ENCODE measurements at regions not wholly inside any gene's neighbourhood (a gene's known extent, or its start where the extent isn't known, plus 50 kb on each side); places are given as distances from the start of the nearest gene placed in this dataset.

DNA sequence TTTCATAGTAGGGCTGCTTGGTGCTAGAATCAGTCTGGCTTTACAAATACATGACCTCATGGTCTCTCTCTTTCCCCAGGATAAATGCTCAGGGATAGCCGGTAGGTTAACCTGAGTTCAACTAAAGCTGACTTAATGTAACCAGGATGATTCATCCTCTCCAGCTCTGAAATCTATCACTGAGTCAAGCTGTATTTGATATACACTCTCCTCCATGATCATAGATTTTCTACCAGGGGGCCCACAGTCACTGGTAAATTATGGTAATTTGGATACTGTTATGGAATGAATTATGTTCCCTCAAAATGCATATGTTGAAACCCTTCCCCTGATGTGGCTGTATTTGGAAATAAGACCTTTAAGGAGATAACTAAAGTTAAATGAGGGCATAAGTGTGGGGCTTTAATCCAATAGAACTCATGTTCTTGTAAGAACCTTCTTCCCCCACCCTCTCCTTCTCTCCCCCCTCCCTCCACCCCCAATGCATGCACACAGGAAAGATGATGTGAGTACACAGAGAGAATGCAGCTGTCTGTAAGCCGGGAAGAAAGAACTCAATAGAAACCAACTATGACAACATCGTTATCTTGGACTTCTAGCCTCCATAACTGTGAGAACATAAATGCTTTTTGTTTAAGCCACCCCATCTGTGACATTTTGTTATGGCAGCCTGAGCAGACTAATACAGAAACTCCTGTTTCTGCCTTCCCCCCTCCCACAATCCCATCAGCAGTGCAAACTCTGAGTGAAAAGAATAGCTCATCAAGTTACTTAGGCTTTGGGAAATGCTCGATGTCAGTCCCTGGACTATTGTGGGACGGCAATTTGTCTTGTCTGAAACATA lies 134.9 kb upstream of the KYNU start:
- H3K27me3 ChIP-seq (replicated peaks in 1 of 4; ENCODE audit: control extremely low read depth in 1 of 4, control insufficient read depth in 3 of 4, insufficient read depth in 4 of 4, low read length in 3 of 4) = no peaks in the 10 kb centered on the region
- no peak overlapping the region for H3K9ac ChIP-seq (ENCODE audit: low read length)
- H2AFZ ChIP-seq (ENCODE audit: insufficient read depth, low read depth, low read length, poor library complexity, severe bottlenecking) = no peak overlapping the region
- peaks cover 0 to 6% (median 0%) of the 10 kb centered on the region in 3 donors for H3K9me3 ChIP-seq (ENCODE audit: control extremely low read depth in 1 of 3, control insufficient read depth in 2 of 3, insufficient read depth in 1 of 3, low read length in 2 of 3)
- no peak overlapping the region for H3K4me2 ChIP-seq (replicated peaks; ENCODE audit: low read depth, low read length, poor library complexity, severe bottlenecking)
- no peak for TF ChIP-seq EZH2 (IDR thresholded peaks at IDR 0.05; ENCODE audit: borderline replicate concordance, insufficient read depth, low read depth, low read length, poor library complexity, severe bottlenecking)
- TF ChIP-seq, protein P1, sequence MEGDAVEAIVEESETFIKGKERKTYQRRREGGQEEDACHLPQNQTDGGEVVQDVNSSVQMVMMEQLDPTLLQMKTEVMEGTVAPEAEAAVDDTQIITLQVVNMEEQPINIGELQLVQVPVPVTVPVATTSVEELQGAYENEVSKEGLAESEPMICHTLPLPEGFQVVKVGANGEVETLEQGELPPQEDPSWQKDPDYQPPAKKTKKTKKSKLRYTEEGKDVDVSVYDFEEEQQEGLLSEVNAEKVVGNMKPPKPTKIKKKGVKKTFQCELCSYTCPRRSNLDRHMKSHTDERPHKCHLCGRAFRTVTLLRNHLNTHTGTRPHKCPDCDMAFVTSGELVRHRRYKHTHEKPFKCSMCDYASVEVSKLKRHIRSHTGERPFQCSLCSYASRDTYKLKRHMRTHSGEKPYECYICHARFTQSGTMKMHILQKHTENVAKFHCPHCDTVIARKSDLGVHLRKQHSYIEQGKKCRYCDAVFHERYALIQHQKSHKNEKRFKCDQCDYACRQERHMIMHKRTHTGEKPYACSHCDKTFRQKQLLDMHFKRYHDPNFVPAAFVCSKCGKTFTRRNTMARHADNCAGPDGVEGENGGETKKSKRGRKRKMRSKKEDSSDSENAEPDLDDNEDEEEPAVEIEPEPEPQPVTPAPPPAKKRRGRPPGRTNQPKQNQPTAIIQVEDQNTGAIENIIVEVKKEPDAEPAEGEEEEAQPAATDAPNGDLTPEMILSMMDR (IDR thresholded peaks at IDR 0.05) = no peak
- POLR2A ChIA-PET = no interaction called here
- no peak overlapping the region for H3K4me3 ChIP-seq (ENCODE audit: control extremely low read depth in 1 of 5, extremely low read depth in 1 of 5, insufficient read depth in 1 of 5, low read depth in 2 of 5, low read length in 4 of 5)
- no peaks in the 10 kb centered on the region for H3K4me1 Mint-ChIP-seq
- CTCF ChIA-PET = no interaction called here
- H4K20me1 ChIP-seq (ENCODE audit: control insufficient read depth, insufficient read depth, low read length, poor library complexity, severe bottlenecking) = no peaks in the 10 kb centered on the region
- H3K4me1 ChIP-seq (ENCODE audit: control insufficient read depth in 2 of 2, insufficient read depth in 2 of 2, low read length in 2 of 2) = no peaks in the 10 kb centered on the region
- 100% methylated on average over 1 of the region's 5 CpGs for WGBS (ENCODE audit: insufficient coverage)
- H3K79me2 ChIP-seq (ENCODE audit: control insufficient read depth, insufficient read depth, low read length) = no peaks in the 10 kb centered on the region
- no peak for ATAC-seq (ENCODE audit: low read depth)
- no peaks in the 10 kb centered on the region for H3K27me3 Mint-ChIP-seq
- DNase-seq = no peak
- no peak overlapping the region for H3K27ac ChIP-seq (ENCODE audit: low read length in 2 of 2)
- no peak overlapping the region for H3K27ac Mint-ChIP-seq
- no peaks in the 10 kb centered on the region for H3K9me3 Mint-ChIP-seq (ENCODE audit: insufficient read depth)
- H3K4me3 Mint-ChIP-seq = no peak overlapping the region
- no peaks in the 10 kb centered on the region for H3K36me3 ChIP-seq (replicated peaks in 1 of 2; ENCODE audit: control extremely low read depth in 1 of 2, control insufficient read depth in 1 of 2, extremely low read depth in 1 of 2, insufficient read depth in 2 of 2, low read length in 1 of 2)
- intact Hi-C loops (cut with micrococcal nuclease) = no loop called here

DNA sequence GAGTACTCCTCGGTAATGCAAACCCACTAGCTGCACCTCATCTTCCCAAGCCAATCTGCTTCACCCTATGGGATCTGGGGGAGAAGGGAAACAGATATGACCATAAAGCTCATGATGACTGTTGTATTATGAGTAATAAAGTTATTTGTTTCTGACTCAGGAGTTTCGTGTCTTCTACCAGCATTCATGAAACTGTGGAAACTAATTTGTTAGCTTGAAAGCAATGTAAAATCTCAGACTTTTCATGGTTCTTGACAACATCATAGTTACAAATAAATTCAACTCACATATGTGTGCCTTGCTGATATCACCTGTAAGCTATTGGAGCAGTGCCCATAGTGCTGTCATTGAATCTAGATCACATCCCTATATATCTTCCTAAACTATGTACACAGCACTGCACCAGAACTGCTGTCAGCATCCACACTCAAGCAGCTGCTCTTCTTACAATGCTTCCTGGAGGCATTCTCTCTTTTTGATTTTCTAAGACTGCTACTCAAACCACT lies 135.6 kb upstream of the KYNU start:
- H3K4me3 Mint-ChIP-seq = no peak overlapping the region
- H3K36me3 ChIP-seq (replicated peaks in 1 of 2; ENCODE audit: control extremely low read depth in 1 of 2, control insufficient read depth in 1 of 2, extremely low read depth in 1 of 2, insufficient read depth in 2 of 2, low read length in 1 of 2) = no peaks in the 10 kb centered on the region
- TF ChIP-seq, protein P1 (IDR thresholded peaks at IDR 0.05) = no peak
- no peak for TF ChIP-seq EZH2 (IDR thresholded peaks at IDR 0.05; ENCODE audit: borderline replicate concordance, insufficient read depth, low read depth, low read length, poor library complexity, severe bottlenecking)
- CTCF ChIA-PET = no interaction called here
- intact Hi-C loops (cut with micrococcal nuclease) = no loop called here
- no peaks in the 10 kb centered on the region for H4K20me1 ChIP-seq (ENCODE audit: control insufficient read depth, insufficient read depth, low read length, poor library complexity, severe bottlenecking)
- POLR2A ChIA-PET = no interaction called here
- no peaks in the 10 kb centered on the region for H3K9me3 ChIP-seq (ENCODE audit: control extremely low read depth in 1 of 3, control insufficient read depth in 2 of 3, insufficient read depth in 1 of 3, low read length in 2 of 3)
- H3K27me3 Mint-ChIP-seq = no peaks in the 10 kb centered on the region
- no peaks in the 10 kb centered on the region for H3K27me3 ChIP-seq (replicated peaks in 1 of 4; ENCODE audit: control extremely low read depth in 1 of 4, control insufficient read depth in 3 of 4, insufficient read depth in 4 of 4, low read length in 3 of 4)
- WGBS (ENCODE audit: insufficient coverage) = no CpG with 5 or more reads among the region's 2 CpGs
- H3K4me3 ChIP-seq (ENCODE audit: control extremely low read depth in 1 of 5, extremely low read depth in 1 of 5, insufficient read depth in 1 of 5, low read depth in 2 of 5, low read length in 4 of 5) = no peak overlapping the region
- no peaks in the 10 kb centered on the region for H3K4me1 ChIP-seq (ENCODE audit: control insufficient read depth in 2 of 2, insufficient read depth in 2 of 2, low read length in 2 of 2)
- ATAC-seq (ENCODE audit: low read depth) (no peak), DNase-seq (no peak)
- no peak overlapping the region for H2AFZ ChIP-seq (ENCODE audit: insufficient read depth, low read depth, low read length, poor library complexity, severe bottlenecking)
- H3K4me1 Mint-ChIP-seq = no peaks in the 10 kb centered on the region
- H3K9me3 Mint-ChIP-seq (ENCODE audit: insufficient read depth) = no peaks in the 10 kb centered on the region
- H3K79me2 ChIP-seq (ENCODE audit: control insufficient read depth, insufficient read depth, low read length) = no peaks in the 10 kb centered on the region
- H3K9ac ChIP-seq (ENCODE audit: low read length) = no peak overlapping the region
- H3K27ac ChIP-seq (ENCODE audit: low read length in 2 of 2) = no peak overlapping the region
- no peak overlapping the region for H3K4me2 ChIP-seq (replicated peaks; ENCODE audit: low read depth, low read length, poor library complexity, severe bottlenecking)
- H3K27ac Mint-ChIP-seq = no peak overlapping the region

All from B cell (primary cell).